Choroid plexus epithelial cell (primary cell): ENCODE measurements at regions not wholly inside any gene's neighbourhood (a gene's known extent, or its start where the extent isn't known, plus 50 kb on each side); places are given as distances from the start of the nearest gene placed in this dataset.

ENCODE experiments used
- DNase-seq: peaks from one replicate; pipeline ENCODE4 v3.0.0-alpha.2; 2010; ENCODE audit warnings: low read depth
- H3K4me3 ChIP-seq: 2 replicates; pipeline ENCODE4 v1.5.1; 2011; ENCODE audit warnings: low read depth, mild to moderate bottlenecking, control low read depth, low read length, moderate library complexity
- CTCF ChIP-seq: conservative IDR thresholded peaks from 2 replicates; pipeline ENCODE4 v1.5.1; 2011; ENCODE audit warnings: low read depth, mild to moderate bottlenecking, control low read depth, inconsistent platforms, low read length, moderate library complexity

GRCh38 chr1:201715801-201716741 lies 112.9 kb upstream of the IPO9 start:
- TF ChIP-seq CTCF = no peak
- H3K4me3 ChIP-seq = no peak overlapping the region
- DNase-seq = no peak

DNA sequence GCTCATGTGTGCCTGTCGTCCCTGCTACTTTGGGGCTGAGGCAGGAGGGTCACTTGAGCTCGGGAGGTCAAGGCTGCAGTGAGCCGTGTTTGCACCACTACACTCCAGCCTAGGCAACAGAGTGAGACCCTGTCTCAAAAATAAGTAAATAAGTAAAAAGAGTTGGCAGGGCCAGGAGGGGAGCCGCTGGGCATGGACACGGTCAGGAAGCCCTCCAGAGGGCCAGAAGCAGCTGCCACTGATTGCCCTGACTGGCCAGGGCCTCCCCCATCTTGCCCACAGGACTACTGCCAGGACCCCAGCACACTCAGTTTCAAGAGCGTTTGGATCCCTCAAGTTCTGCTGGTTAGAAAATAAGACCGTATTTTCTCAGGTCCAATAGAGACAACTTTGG lies 112.2 kb upstream of the IPO9 start:
- no peak for DNase-seq

GRCh38 chr1:201717286-201717685 lies 111.7 kb upstream of the IPO9 start:
- DNase-seq = no peak
- TF ChIP-seq CTCF = no peak
- H3K4me3 ChIP-seq = no peak overlapping the region

More for the DNA sequence above, 112.2 kb upstream of the IPO9 start:
- TF ChIP-seq CTCF = no peak
- no peak overlapping the region for H3K4me3 ChIP-seq

DNA sequence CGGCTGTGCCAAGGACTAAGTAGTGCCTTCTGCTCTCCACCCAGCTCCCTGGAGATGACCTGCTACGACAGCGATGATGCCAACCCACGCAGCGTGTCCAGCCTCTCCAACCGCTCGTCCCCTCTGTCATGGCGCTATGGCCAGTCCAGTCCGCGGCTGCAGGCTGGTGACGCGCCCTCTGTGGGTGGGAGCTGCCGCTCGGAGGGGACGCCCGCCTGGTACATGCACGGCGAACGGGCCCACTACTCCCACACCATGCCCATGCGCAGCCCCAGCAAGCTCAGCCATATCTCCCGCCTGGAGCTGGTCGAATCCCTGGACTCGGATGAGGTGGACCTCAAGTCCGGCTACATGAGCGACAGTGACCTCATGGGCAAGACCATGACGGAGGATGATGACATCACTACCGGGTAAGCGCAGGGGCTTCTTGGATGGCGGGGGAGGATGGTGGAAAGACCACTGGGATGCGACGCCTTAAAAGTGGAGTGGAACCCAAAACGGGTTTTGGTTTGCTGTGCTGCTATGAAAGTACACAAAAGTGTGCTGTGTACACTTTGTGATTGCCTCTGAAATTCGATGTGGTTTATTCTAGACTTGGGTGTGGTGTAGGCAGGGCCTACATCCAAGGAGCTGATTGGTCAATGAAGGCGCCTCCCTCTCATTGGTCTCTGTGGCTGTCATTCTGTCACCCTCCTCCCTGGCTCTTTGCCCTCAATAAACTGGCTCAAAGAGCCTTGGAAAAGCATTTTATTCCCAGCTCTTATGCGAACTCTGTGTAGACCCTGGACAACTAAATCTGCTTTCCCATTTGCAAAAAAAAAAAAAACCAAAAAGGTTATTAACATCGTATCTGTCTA lies 110.4 kb upstream of the IPO9 start:
- DNase-seq = no peak
- no peak overlapping the region for H3K4me3 ChIP-seq
- TF ChIP-seq CTCF = no peak

DNA sequence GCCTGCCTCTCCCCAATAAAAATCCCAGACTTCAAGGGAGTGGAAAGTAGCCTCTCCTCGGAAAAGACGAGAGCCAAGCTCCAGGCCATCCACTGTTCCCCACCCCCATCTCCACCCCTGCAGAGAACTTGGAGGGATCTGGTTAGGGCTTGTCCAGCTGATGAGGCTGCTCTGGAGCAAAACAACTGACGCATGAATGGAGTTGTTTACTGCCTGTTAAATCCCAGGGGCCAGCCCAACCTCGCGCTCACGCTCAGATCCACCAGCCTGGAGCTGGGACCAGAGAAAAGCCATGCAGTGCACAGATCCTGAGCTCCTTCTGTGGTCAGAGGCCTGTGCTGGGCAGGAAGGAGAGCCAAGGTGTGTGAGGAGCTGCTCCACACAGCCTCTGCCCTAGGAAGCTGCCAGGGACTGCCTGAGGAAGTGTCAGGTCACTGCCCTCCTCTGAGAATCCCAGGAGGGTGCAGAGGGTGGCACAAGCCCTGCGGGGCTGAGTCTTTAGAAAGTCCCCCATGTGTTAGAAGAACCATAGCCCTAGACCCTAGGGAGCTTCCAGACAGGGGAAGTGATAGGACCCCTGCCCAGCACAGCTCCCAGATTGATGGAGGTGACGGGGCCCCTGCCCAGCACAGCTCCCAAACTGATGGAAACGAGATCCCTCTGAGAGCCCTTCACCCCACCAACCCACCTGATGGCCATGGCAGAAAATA lies 109.0 kb upstream of the IPO9 start:
- DNase-seq = peak; percentile 98
- H3K4me3 ChIP-seq = no peak overlapping the region
- no peak for TF ChIP-seq CTCF

DNA sequence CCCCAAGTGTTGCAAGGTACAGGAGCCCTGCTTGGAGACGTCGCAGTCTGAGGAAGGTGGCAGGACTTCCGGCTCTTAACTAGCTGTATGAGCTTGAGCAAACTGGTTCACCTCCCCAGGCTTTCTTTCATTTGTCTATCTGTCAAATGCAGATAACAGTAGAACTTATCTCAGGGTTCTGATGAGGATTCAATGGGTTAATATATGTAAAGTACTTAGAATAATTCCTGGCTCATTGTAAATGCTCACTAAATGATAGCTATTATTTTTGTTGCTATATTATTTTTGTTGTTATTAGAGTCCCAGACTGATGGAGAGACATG lies 108.5 kb upstream of the IPO9 start:
- TF ChIP-seq CTCF = no peak
- DNase-seq = no peak
- H3K4me3 ChIP-seq = no peak overlapping the region
